ENCODE measurements at regions not wholly inside any gene's neighbourhood (a gene's known extent, or its start where the extent isn't known, plus 50 kb on each side); places are given as distances from the start of the nearest gene placed in this dataset.

- TF ChIP-seq EZH2 (IDR thresholded peaks at IDR 0.05; ENCODE audit: borderline replicate concordance, low read length) (no peak), CTCF (conservative IDR thresholded peaks at IDR 0.05 in 1 of 2, IDR thresholded peaks at IDR 0.05 in 1 of 2; ENCODE audit: extremely low read depth in 1 of 2, insufficient read depth in 1 of 2, low read depth in 1 of 2, low read length in 2 of 2) (no peak)
These were observed 179.2 kb upstream of the CDH11 start for GRCh38 chr16:65301029-65301428.
